H1 (cell line): ENCODE measurements at regions not wholly inside any gene's neighbourhood (a gene's known extent, or its start where the extent isn't known, plus 50 kb on each side); places are given as distances from the start of the nearest gene placed in this dataset.
A peak's percentile ranks its signal among the peaks of the same experiment; 100 is the strongest.

ENCODE experiments used
- CTCF ChIA-PET: fragments of 300-600 bp; sonication (Branson Sonifier 250); formaldehyde crosslinking; loops from one replicate; lab custom pipeline; 2021; ENCODE audit not compliant: partially characterized antibody; lab: Charles Lee
- POLR2A ChIA-PET: fragments of 300-600 bp; sonication (Branson Sonifier 250); formaldehyde crosslinking; loops from one replicate; lab custom pipeline; 2021; ENCODE audit warnings: inconsistent platforms; ENCODE audit not compliant: partially characterized antibody; lab: Charles Lee
- DNase-seq, 2 experiments: peaks; one replicate each; pipeline versions ENCODE4 v3.0.0 to v3.0.0-alpha.2; 2010 to 2022; ENCODE audit warnings: low spot score in 2 of 2, low read depth in 1 of 2, mixed read lengths in 1 of 2
- FAIRE-seq: peaks from 2 replicates; lab custom pipeline; 2011; peaks lifted over from hg19 to GRCh38; lab: Jason Lieb, UNC
- H2AFZ ChIP-seq: 2 replicates; pipeline ENCODE4 v1.8.1; 2012; ENCODE audit warnings: low read length, inconsistent platforms
- H2AK5ac ChIP-seq: 2 replicates; pipeline ENCODE4 v1.6.1; 2013; ENCODE audit warnings: low read depth, low read length
- H2BK120ac ChIP-seq: replicated peaks from 2 replicates; pipeline ENCODE3; 2013; ENCODE audit warnings: low read depth, low read length, inconsistent platforms
- H2BK12ac ChIP-seq: 2 replicates; pipeline ENCODE4 v1.6.1; 2013; ENCODE audit warnings: low read depth, low read length
- H2BK15ac ChIP-seq: 2 replicates; pipeline ENCODE4 v1.6.1; 2013; ENCODE audit warnings: low read length
- H2BK20ac ChIP-seq: 2 replicates; pipeline ENCODE4 v1.6.1; 2013; ENCODE audit warnings: low read length
- H2BK5ac ChIP-seq: 2 replicates; pipeline ENCODE4 v1.6.1; 2013; ENCODE audit warnings: low read depth, low read length
- H3K14ac ChIP-seq: 2 replicates; pipeline ENCODE4 v1.6.1; 2013; ENCODE audit warnings: inconsistent platforms; ENCODE audit not compliant: insufficient read length
- H3K18ac ChIP-seq: 2 replicates; pipeline ENCODE4 v1.6.1; 2013; ENCODE audit warnings: low read length; ENCODE audit errors: extremely low read depth
- H3K23ac ChIP-seq: 2 replicates; pipeline ENCODE4 v1.6.1; 2013; ENCODE audit warnings: inconsistent platforms; ENCODE audit not compliant: insufficient read length
- H3K23me2 ChIP-seq: 2 replicates; pipeline ENCODE4 v1.6.1; 2013; ENCODE audit warnings: low read depth, low read length
- H3K27ac ChIP-seq: 2 replicates; pipeline ENCODE4 v1.6.1; 2011; ENCODE audit warnings: low read depth, low read length, inconsistent platforms
- H3K27me3 ChIP-seq, 4 experiments: replicated peaks in 1 of 4; 1 replicate in 1 of 4; 2 replicates in 3 of 4; pipeline versions ENCODE4 v1.6.1 to v1.8.1; 2011 to 2013; ENCODE audit warnings: low read length in 3 of 4, mild to moderate bottlenecking in 3 of 4, inconsistent platforms in 2 of 4, mixed read lengths in 2 of 4, moderate library complexity in 1 of 4; ENCODE audit not compliant: control insufficient read depth in 3 of 4, insufficient read depth in 3 of 4; ENCODE audit errors: extremely low read depth in 1 of 4
- H3K36me3 ChIP-seq, 4 experiments: 2 replicates each; pipeline versions ENCODE4 v1.6.1 to v1.8.1; 2011 to 2013; ENCODE audit warnings: mild to moderate bottlenecking in 4 of 4, low read length in 3 of 4, moderate library complexity in 2 of 4, control low read depth in 1 of 4, inconsistent platforms in 1 of 4; ENCODE audit not compliant: insufficient read depth in 4 of 4, control insufficient read depth in 2 of 4
- H3K4ac ChIP-seq: replicated peaks from 2 replicates; pipeline ENCODE3; 2013; ENCODE audit warnings: low read length, low read depth, mixed read lengths, inconsistent platforms; ENCODE audit not compliant: insufficient read length
- H3K4me1 ChIP-seq, 4 experiments: replicated peaks in 1 of 4; 1 replicate in 1 of 4; 2 replicates in 3 of 4; pipeline versions ENCODE4 v1.6.1 to v1.8.1; 2011 to 2013; ENCODE audit warnings: low read length in 3 of 4, inconsistent platforms in 2 of 4, mixed read lengths in 1 of 4; ENCODE audit not compliant: insufficient read depth in 4 of 4, control insufficient read depth in 3 of 4
- H3K4me2 ChIP-seq, 2 experiments: 2 replicates each; pipeline versions ENCODE4 v1.6.1 to v1.8.1; 2011 to 2013; ENCODE audit warnings: low read depth in 2 of 2, low read length in 2 of 2, control low read depth in 1 of 2, inconsistent platforms in 1 of 2, mild to moderate bottlenecking in 1 of 2; ENCODE audit not compliant: insufficient read depth in 1 of 2
- H3K4me3 ChIP-seq, 4 experiments: fragments of 200-600, 300-600 bp in 1 of 4; sonication (generic), shearing (Covaris generic), sonication (Bioruptor Twin) in 1 of 4; 2 replicates each; pipeline versions ENCODE4 v1.5.1 to v1.8.1; 2011 to 2016; ENCODE audit warnings: low read length in 4 of 4, low read depth in 3 of 4, control low read depth in 2 of 4, inconsistent platforms in 2 of 4, mild to moderate bottlenecking in 2 of 4, mixed read lengths in 1 of 4, moderate library complexity in 1 of 4; ENCODE audit not compliant: insufficient read depth in 2 of 4; ENCODE audit errors: extremely low read depth in 1 of 4
- H3K56ac ChIP-seq: replicated peaks from 2 replicates; pipeline ENCODE3; 2013; ENCODE audit warnings: low read depth, mild to moderate bottlenecking, mixed read lengths, low read length, inconsistent platforms; ENCODE audit not compliant: insufficient read length
- H3K79me1 ChIP-seq: 2 replicates; pipeline ENCODE4 v1.6.1; 2013; ENCODE audit warnings: low read depth, low read length, control low read depth
- H3K79me2 ChIP-seq, 2 experiments: 2 replicates each; pipeline versions ENCODE4 v1.6.1 to v1.8.1; 2012 to 2013; ENCODE audit warnings: low read length in 2 of 2, mild to moderate bottlenecking in 2 of 2, inconsistent platforms in 1 of 2; ENCODE audit not compliant: insufficient read depth in 2 of 2, control insufficient read depth in 1 of 2
- H3K9ac ChIP-seq, 4 experiments: replicated peaks in 1 of 4; 1 replicate in 1 of 4; 2 replicates in 3 of 4; pipeline versions ENCODE4 v1.6.1 to v1.8.1; 2011 to 2013; ENCODE audit warnings: low read depth in 3 of 4, low read length in 3 of 4, control low read depth in 2 of 4, mild to moderate bottlenecking in 2 of 4, moderate library complexity in 2 of 4, inconsistent platforms in 1 of 4; ENCODE audit errors: extremely low read depth in 1 of 4
- H3K9me3 ChIP-seq, 2 experiments: 2 replicates each; pipeline versions ENCODE4 v1.6.1 to v1.8.1; 2012 to 2013; ENCODE audit warnings: mild to moderate bottlenecking in 2 of 2, moderate library complexity in 2 of 2, control low read depth in 1 of 2, inconsistent platforms in 1 of 2, low read depth in 1 of 2, low read length in 1 of 2, mixed read lengths in 1 of 2; ENCODE audit not compliant: insufficient read depth in 2 of 2
- H4K20me1 ChIP-seq, 2 experiments: replicated peaks in 1 of 2; 2 replicates each; pipeline versions ENCODE3 to v1.8.1; 2011 to 2013; ENCODE audit warnings: inconsistent platforms in 2 of 2, low read length in 2 of 2, mild to moderate bottlenecking in 1 of 2; ENCODE audit not compliant: insufficient read depth in 2 of 2, control insufficient read depth in 1 of 2
- H4K5ac ChIP-seq: 2 replicates; pipeline ENCODE4 v1.6.1; 2013; ENCODE audit warnings: low read length, low read depth, mixed read lengths, inconsistent platforms; ENCODE audit not compliant: insufficient read length
- H4K8ac ChIP-seq: 2 replicates; pipeline ENCODE4 v1.8.0; 2013; ENCODE audit warnings: mild to moderate bottlenecking, moderate library complexity, low read length, inconsistent platforms; ENCODE audit not compliant: insufficient read depth; ENCODE audit errors: extremely low read depth
- H4K91ac ChIP-seq: replicated peaks from 2 replicates; pipeline ENCODE3; 2013; ENCODE audit warnings: low read length, mixed read lengths, inconsistent platforms; ENCODE audit not compliant: insufficient read length
- GABPA ChIP-seq: IDR thresholded peaks from 2 replicates; pipeline ENCODE4 v1.6.1; 2011; ENCODE audit warnings: mild to moderate bottlenecking, low read length, moderate library complexity, borderline replicate concordance; ENCODE audit not compliant: insufficient read depth
- KDM4A ChIP-seq: IDR thresholded peaks from one replicate; pipeline ENCODE4 v1.7.1; 2012; ENCODE audit warnings: low read depth, mild to moderate bottlenecking, moderate library complexity, low read length, inconsistent platforms; ENCODE audit not compliant: severe bottlenecking
- KDM5A ChIP-seq: fragments of 200-600 bp; IDR thresholded peaks from 2 replicates; pipeline ENCODE4 v1.7.1; 2012; ENCODE audit warnings: mild to moderate bottlenecking, low read length, inconsistent platforms, mixed read lengths
- RAD21 ChIP-seq, 2 experiments: IDR thresholded peaks in 1 of 2; conservative IDR thresholded peaks in 1 of 2; 2 replicates each; pipeline ENCODE4 v1.6.1; 2011; ENCODE audit warnings: low read depth in 2 of 2, low read length in 2 of 2, improper control_type of control experiment in 1 of 2, inconsistent platforms in 1 of 2, mild to moderate bottlenecking in 1 of 2, moderate library complexity in 1 of 2
- RBBP5 ChIP-seq: IDR thresholded peaks from 2 replicates; pipeline ENCODE4 v1.7.1; 2012; ENCODE audit warnings: low read depth, mild to moderate bottlenecking, inconsistent platforms, low read length, moderate library complexity, borderline replicate concordance
- RXRA ChIP-seq: IDR thresholded peaks from 2 replicates; pipeline ENCODE4 v1.6.1; 2011; ENCODE audit warnings: low read depth, mild to moderate bottlenecking, low read length, moderate library complexity; ENCODE audit not compliant: insufficient read depth
- WGBS, 2 experiments: shearing (Covaris generic) in 1 of 2; methylation state at CpG; one replicate each; pipeline versions ENCODE4 v1.1.6 to v1.1.7; 2013 to 2015; ENCODE audit warnings: low lambda C conversion rate in 2 of 2, mixed read lengths in 2 of 2, inconsistent platforms in 1 of 2, low coverage in 1 of 2, missing lambda C conversion rate in 1 of 2; ENCODE audit not compliant: insufficient replicate concordance in 2 of 2, insufficient coverage in 1 of 2, insufficient read length in 1 of 2; ENCODE audit errors: extremely low coverage in 1 of 2, missing lambda C conversion rate in 1 of 2; 5-methylcytosine and 5-hydroxymethylcytosine counted together
- TF ChIP-seq, protein P1 (sequence below), 3 experiments: IDR thresholded peaks; 1 replicate in 2 of 3; 2 replicates in 1 of 3; pipeline versions ENCODE4 v1.5.1 to v1.6.1; 2011; ENCODE audit warnings: low read length in 3 of 3, mild to moderate bottlenecking in 3 of 3, inconsistent platforms in 2 of 3, low read depth in 1 of 3, moderate library complexity in 1 of 3; ENCODE audit not compliant: insufficient read depth in 1 of 3; ENCODE audit errors: control extremely low read depth in 1 of 3

DNA sequence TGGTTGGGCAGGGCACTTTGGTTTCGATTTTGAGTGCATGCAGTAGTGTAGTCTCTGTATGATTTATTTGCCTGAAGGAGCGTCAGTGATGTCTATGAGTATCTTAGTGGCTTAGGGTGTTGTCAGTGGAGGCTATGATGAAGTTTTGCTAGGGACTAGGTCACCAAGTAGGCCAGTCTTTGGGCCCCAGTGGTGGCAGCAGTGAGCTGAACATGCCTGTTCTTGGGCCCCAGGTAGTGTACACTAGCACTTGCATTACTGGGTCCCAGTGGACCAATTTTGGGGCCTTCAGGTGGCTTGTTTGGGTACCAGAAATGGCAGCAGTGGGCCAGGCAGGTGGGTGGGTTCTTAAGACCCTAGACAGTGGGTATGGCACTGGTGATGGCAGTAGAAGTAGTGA, 598.7 kb upstream of the SPRY2 start:
- Histone ChIP-seq H2AFZ (no peak overlapping the region), H2BK12ac (no peak overlapping the region), H2BK120ac (no peak overlapping the region), H3K18ac (no peak overlapping the region), H3K27ac (no peak overlapping the region), H2BK15ac (no peak overlapping the region), H3K14ac (no peak overlapping the region), H3K9ac (no peak overlapping the region), H4K20me1 (no peaks in the 10 kb centered on the region), H3K4me2 (no peak overlapping the region), H4K8ac (no peak overlapping the region), H3K79me2 (no peaks in the 10 kb centered on the region), H3K36me3 (no peaks in the 10 kb centered on the region), H3K56ac (no peak overlapping the region), H4K5ac (no peak overlapping the region), H2BK5ac (no peak overlapping the region), H3K23ac (no peak overlapping the region), H3K4me3 (no peak overlapping the region), H2BK20ac (no peak overlapping the region), H3K23me2 (no peaks in the 10 kb centered on the region), H3K79me1 (no peaks in the 10 kb centered on the region), H2AK5ac (no peak overlapping the region), H3K4ac (no peak overlapping the region), H3K9me3 (no peaks in the 10 kb centered on the region), H3K4me1 (no peaks in the 10 kb centered on the region), H3K27me3 (no peaks in the 10 kb centered on the region), H4K91ac (no peak overlapping the region)
- no peak for FAIRE-seq
- DNase-seq = no peak
- WGBS, 2 experiments = 89% methylated on average over 2 of the region's 2 CpGs; no CpG with 5 or more reads in 1 of the 2 experiments
- CTCF ChIA-PET = interaction anchor here (0.7 to 1.2 kb wide), 2 partner anchors 39 to 281 kb away, joined by 3 to 4 read pairs; no protein-coding TSS in a partner anchor
- POLR2A ChIA-PET = no interaction called here
- TF ChIP-seq RAD21 (IDR thresholded peaks at IDR 0.05 in 1 of 2, conservative IDR thresholded peaks at IDR 0.05 in 1 of 2; ENCODE audit: low read depth in 2 of 2, low read length in 2 of 2) (peak in 1 of 2 experiments; percentile 14; a peak in 1 of 4 replicates), KDM4A (no peak), RXRA (no peak), KDM5A (no peak), GABPA (no peak), RBBP5 (no peak)
- TF ChIP-seq, protein P1, sequence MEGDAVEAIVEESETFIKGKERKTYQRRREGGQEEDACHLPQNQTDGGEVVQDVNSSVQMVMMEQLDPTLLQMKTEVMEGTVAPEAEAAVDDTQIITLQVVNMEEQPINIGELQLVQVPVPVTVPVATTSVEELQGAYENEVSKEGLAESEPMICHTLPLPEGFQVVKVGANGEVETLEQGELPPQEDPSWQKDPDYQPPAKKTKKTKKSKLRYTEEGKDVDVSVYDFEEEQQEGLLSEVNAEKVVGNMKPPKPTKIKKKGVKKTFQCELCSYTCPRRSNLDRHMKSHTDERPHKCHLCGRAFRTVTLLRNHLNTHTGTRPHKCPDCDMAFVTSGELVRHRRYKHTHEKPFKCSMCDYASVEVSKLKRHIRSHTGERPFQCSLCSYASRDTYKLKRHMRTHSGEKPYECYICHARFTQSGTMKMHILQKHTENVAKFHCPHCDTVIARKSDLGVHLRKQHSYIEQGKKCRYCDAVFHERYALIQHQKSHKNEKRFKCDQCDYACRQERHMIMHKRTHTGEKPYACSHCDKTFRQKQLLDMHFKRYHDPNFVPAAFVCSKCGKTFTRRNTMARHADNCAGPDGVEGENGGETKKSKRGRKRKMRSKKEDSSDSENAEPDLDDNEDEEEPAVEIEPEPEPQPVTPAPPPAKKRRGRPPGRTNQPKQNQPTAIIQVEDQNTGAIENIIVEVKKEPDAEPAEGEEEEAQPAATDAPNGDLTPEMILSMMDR (IDR thresholded peaks at IDR 0.05; ENCODE audit: control extremely low read depth in 1 of 3, insufficient read depth in 1 of 3, low read depth in 1 of 3, low read length in 3 of 3) = peak in 1 of 3 experiments; percentile 18; a peak in 1 of 4 replicates
